Esophagus squamous epithelium (tissue), 4 donors: ENCODE measurements at regions not wholly inside any gene's neighbourhood (a gene's known extent, or its start where the extent isn't known, plus 50 kb on each side); places are given as distances from the start of the nearest gene placed in this dataset.

Experiments used
- POLR2A ChIP-seq, 4 donors: fragments of 450-650 bp; IDR thresholded peaks; one replicate each; pipeline ENCODE4 v1.6.1; 2017; ENCODE audit warnings: antibody characterized with exemption in 4 of 4, mild to moderate bottlenecking in 4 of 4, moderate library complexity in 3 of 4
- TF ChIP-seq, protein P1 (sequence below), 6 experiments: fragments of 450-650 bp in 4 of 6; fragments of 200-600 bp in 2 of 6; sonication (generic) in 2 of 6; IDR thresholded peaks; one replicate each; pipeline ENCODE4 v1.5.1; 2016 to 2019; ENCODE audit warnings: antibody characterized with exemption in 6 of 6, mild to moderate bottlenecking in 4 of 6, moderate library complexity in 4 of 6

DNA sequence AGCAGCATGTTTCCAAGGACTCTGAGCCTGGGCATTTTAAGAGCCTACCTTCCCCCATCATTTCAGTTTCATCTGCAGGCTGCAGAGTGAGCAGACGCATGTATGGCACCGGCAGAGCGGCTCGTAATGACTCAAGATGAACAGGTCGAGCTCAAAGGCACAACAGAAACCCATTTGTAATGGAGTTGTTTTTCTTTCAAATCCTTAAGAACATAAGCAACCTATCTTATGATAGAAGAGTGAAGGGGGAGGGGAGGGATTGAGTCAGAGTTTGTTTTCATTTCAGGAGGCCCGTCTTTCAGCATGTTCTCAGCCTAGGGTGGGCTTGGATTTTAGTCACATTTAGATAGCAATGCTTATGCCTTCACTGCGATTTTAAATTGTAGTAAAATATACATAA is 54.9 kb upstream of the CISTR start:
- TF ChIP-seq, protein P1, sequence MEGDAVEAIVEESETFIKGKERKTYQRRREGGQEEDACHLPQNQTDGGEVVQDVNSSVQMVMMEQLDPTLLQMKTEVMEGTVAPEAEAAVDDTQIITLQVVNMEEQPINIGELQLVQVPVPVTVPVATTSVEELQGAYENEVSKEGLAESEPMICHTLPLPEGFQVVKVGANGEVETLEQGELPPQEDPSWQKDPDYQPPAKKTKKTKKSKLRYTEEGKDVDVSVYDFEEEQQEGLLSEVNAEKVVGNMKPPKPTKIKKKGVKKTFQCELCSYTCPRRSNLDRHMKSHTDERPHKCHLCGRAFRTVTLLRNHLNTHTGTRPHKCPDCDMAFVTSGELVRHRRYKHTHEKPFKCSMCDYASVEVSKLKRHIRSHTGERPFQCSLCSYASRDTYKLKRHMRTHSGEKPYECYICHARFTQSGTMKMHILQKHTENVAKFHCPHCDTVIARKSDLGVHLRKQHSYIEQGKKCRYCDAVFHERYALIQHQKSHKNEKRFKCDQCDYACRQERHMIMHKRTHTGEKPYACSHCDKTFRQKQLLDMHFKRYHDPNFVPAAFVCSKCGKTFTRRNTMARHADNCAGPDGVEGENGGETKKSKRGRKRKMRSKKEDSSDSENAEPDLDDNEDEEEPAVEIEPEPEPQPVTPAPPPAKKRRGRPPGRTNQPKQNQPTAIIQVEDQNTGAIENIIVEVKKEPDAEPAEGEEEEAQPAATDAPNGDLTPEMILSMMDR (IDR thresholded peaks at IDR 0.05) = no peak
- no peak for TF ChIP-seq POLR2A (IDR thresholded peaks at IDR 0.05)
